ENCODE measurements at regions not wholly inside any gene's neighbourhood (a gene's known extent, or its start where the extent isn't known, plus 50 kb on each side); places are given as distances from the start of the nearest gene placed in this dataset.

- no peak for DNase-seq (ENCODE audit: low spot score)
These were observed 61.6 kb upstream of the HS6ST1 start for GRCh38 chr2:128380061-128380889.

GRCh38 chr2:128380961-128381938 is 62.6 kb upstream of the HS6ST1 start:
- no peak for DNase-seq (ENCODE audit: low spot score)

GRCh38 chr2:128384446-128384845 is 65.8 kb upstream of the HS6ST1 start:
- no peak for DNase-seq (ENCODE audit: low spot score)

GRCh38 chr2:128384956-128385355 is 66.3 kb upstream of the HS6ST1 start:
- DNase-seq (ENCODE audit: low spot score): no peak

GRCh38 chr2:128385365-128385764 is 66.7 kb upstream of the HS6ST1 start:
- DNase-seq (ENCODE audit: low spot score): no peak

- no peak for DNase-seq (ENCODE audit: low spot score)
These were observed 67.4 kb upstream of the HS6ST1 start for GRCh38 chr2:128386066-128386465.

- DNase-seq (ENCODE audit: low spot score): peak; percentile 13
These were observed 69.9 kb upstream of the HS6ST1 start for GRCh38 chr2:128388499-128388941.

GRCh38 chr2:128389388-128390086 is 70.9 kb upstream of the HS6ST1 start:
- DNase-seq (ENCODE audit: low spot score): no peak

GRCh38 chr2:128390256-128390990 is 71.8 kb upstream of the HS6ST1 start:
- DNase-seq (ENCODE audit: low spot score): no peak

GRCh38 chr2:128390991-128391630 is 72.4 kb upstream of the HS6ST1 start:
- no peak for DNase-seq (ENCODE audit: low spot score)

GRCh38 chr2:128391679-128392078 is 73.0 kb upstream of the HS6ST1 start:
- no peak for DNase-seq (ENCODE audit: low spot score)

- DNase-seq (ENCODE audit: low spot score): no peak
These were observed 73.5 kb upstream of the HS6ST1 start for GRCh38 chr2:128392207-128392606.

GRCh38 chr2:128394007-128394730 is 75.5 kb upstream of the HS6ST1 start:
- no peak for DNase-seq (ENCODE audit: low spot score)

GRCh38 chr2:128395196-128395595 is 76.5 kb upstream of the HS6ST1 start:
- no peak for DNase-seq (ENCODE audit: low spot score)

- peak; percentile 31 for DNase-seq (ENCODE audit: low spot score)
These were observed 77.2 kb upstream of the HS6ST1 start for GRCh38 chr2:128395640-128396499.

- DNase-seq (ENCODE audit: low spot score): no peak
These were observed 77.8 kb upstream of the HS6ST1 start for GRCh38 chr2:128396500-128396891.

- no peak for DNase-seq (ENCODE audit: low spot score)
These were observed 78.3 kb upstream of the HS6ST1 start for GRCh38 chr2:128396946-128397345.

- no peak for DNase-seq (ENCODE audit: low spot score)
These were observed 80.6 kb upstream of the HS6ST1 start for GRCh38 chr2:128399256-128399655.
